Left renal pelvis (tissue), 4 donors: ENCODE measurements at regions not wholly inside any gene's neighbourhood (a gene's known extent, or its start where the extent isn't known, plus 50 kb on each side); places are given as distances from the start of the nearest gene placed in this dataset.
"Not testable (repeated sequence)": the region's sequence is repeated elsewhere in the genome, so short reads cannot be mapped to it uniquely, and the experiment has no call there.

Experiments used
- DNase-seq, 4 donors: peaks; one replicate each; pipeline ENCODE4 v3.0.0-alpha.2; 2013; ENCODE audit warnings: low read depth in 4 of 4, low spot score in 3 of 4

- DNase-seq, result no peak
Measured at GRCh38 chr3:101946906-101947305, 97.6 kb downstream of the NFKBIZ start.

GRCh38 chr3:101950510-101950909 is 101.2 kb downstream of the NFKBIZ start:
- no peak for DNase-seq

GRCh38 chr3:101950985-101951733 is 101.8 kb downstream of the NFKBIZ start:
- no peak for DNase-seq

GRCh38 chr3:101954361-101954760 is 105.0 kb downstream of the NFKBIZ start:
- DNase-seq, result no peak

- DNase-seq, result no peak
Measured at GRCh38 chr3:101954936-101955335, 105.6 kb downstream of the NFKBIZ start.

GRCh38 chr3:101962055-101962454 is 112.7 kb downstream of the NFKBIZ start:
- no peak for DNase-seq

- DNase-seq, result no peak
Measured at GRCh38 chr3:101963902-101964362, 114.6 kb downstream of the NFKBIZ start.

GRCh38 chr3:101964861-101965260 is 115.5 kb downstream of the NFKBIZ start:
- no peak for DNase-seq

- DNase-seq, result no peak
Measured at GRCh38 chr3:101966226-101966625, 116.9 kb downstream of the NFKBIZ start.

GRCh38 chr3:101970212-101970611 is 120.9 kb downstream of the NFKBIZ start:
- DNase-seq, result no peak

- no peak for DNase-seq
Measured at GRCh38 chr3:101970905-101971304, 121.6 kb downstream of the NFKBIZ start.

GRCh38 chr3:101972430-101973162 is 123.3 kb downstream of the NFKBIZ start:
- DNase-seq, result no peak

GRCh38 chr3:101973163-101973505 is 123.8 kb downstream of the NFKBIZ start:
- DNase-seq, result no peak

GRCh38 chr3:101975415-101975814 is 126.1 kb downstream of the NFKBIZ start:
- not testable (repeated sequence) for DNase-seq

- DNase-seq, result no peak
Measured at GRCh38 chr3:101976473-101976872, 127.2 kb downstream of the NFKBIZ start.

GRCh38 chr3:101978348-101978747 is 129.0 kb downstream of the NFKBIZ start:
- DNase-seq, result no peak

GRCh38 chr3:101979033-101979432 is 129.7 kb downstream of the NFKBIZ start:
- DNase-seq, result no peak

- DNase-seq, result no peak
Measured at GRCh38 chr3:101984356-101984755, 135.0 kb downstream of the NFKBIZ start.

GRCh38 chr3:101988596-101988995 is 139.3 kb downstream of the NFKBIZ start:
- no peak for DNase-seq

- no peak for DNase-seq
Measured at GRCh38 chr3:101989578-101990200, 140.4 kb downstream of the NFKBIZ start.

GRCh38 chr3:101992863-101993262 is 143.5 kb downstream of the NFKBIZ start:
- DNase-seq, result no peak

GRCh38 chr3:101994386-101994785 is 145.1 kb downstream of the NFKBIZ start:
- DNase-seq, result no peak
